Lower lobe of right lung (tissue), 2 donors: ENCODE measurements at regions not wholly inside any gene's neighbourhood (a gene's known extent, or its start where the extent isn't known, plus 50 kb on each side); places are given as distances from the start of the nearest gene placed in this dataset.

Experiments
- ATAC-seq, 2 donors: fragments of 200-7000 bp; cut with Tn5 transposase; one replicate each; pipeline ENCODE4 v1.9.1; 2020 to 2022; ENCODE audit warnings: mild to moderate bottlenecking in 2 of 2, moderate library complexity in 2 of 2
- DNase-seq: peaks from one replicate; pipeline ENCODE4 v3.0.0-alpha.2; 2020
- H3K27ac ChIP-seq: fragments of 200-600 bp; one replicate; pipeline ENCODE4 v1.8.0; 2022
- H3K27me3 ChIP-seq: fragments of 200-600 bp; one replicate; pipeline ENCODE4 v1.8.0; 2022; ENCODE audit warnings: low read depth
- H3K36me3 ChIP-seq: fragments of 200-600 bp; one replicate; pipeline ENCODE4 v1.8.0; 2022; ENCODE audit warnings: mild to moderate bottlenecking
- H3K4me1 ChIP-seq: fragments of 200-600 bp; one replicate; pipeline ENCODE4 v1.8.0; 2022
- H3K4me3 ChIP-seq: fragments of 200-600 bp; one replicate; pipeline ENCODE4 v1.8.0; 2022; ENCODE audit warnings: mild to moderate bottlenecking
- H3K9me3 ChIP-seq: fragments of 200-600 bp; one replicate; pipeline ENCODE4 v1.8.0; 2022
- intact Hi-C: fragments of 100-400 bp; cut with DNase I; formaldehyde crosslinking; loops from one replicate; pipeline ENCODE4 v1.11.0; 2022
- TF ChIP-seq, protein P1 (sequence below): fragments of 200-600 bp; IDR thresholded peaks from one replicate; pipeline ENCODE4 v1.8.0; 2022; ENCODE audit warnings: antibody characterized with exemption, mild to moderate bottlenecking
- donor health status: DM: no; HTN: yes; CAD: no; lungs with severe emphysema.

DNA sequence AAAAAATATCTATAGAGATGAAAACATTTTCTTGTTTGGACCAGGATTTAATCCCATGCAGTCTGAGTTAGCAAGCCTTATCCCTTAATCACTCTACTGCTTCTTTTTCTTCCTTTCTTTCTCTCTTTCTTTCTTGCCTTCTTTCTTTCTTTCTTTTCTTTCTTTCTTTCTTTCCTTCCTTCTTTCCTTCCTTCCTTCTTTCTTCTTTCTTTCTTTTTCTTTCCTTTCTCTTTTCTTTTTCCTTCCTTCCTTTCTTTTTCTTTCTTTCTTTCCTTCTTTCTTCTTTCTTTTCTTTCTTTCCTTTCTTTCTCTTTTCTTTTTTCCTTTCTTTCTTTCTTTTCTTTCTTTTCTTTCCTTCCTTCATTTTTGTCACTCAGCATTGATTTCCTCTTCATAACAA is 434.6 kb downstream of the FAT4 start:
- intact Hi-C loops, result loop anchor here (10.0 kb wide), 1 partner anchor 435 kb away; the partner anchor contains the start of gene FAT4
- Histone ChIP-seq H3K36me3 (no peaks in the 10 kb centered on the region), H3K4me1 (no peaks in the 10 kb centered on the region), H3K27me3 (no peaks in the 10 kb centered on the region), H3K9me3 (no peaks in the 10 kb centered on the region), H3K4me3 (no peak overlapping the region), H3K27ac (no peak overlapping the region)
- DNase-seq, result no peak
- TF ChIP-seq, protein P1, sequence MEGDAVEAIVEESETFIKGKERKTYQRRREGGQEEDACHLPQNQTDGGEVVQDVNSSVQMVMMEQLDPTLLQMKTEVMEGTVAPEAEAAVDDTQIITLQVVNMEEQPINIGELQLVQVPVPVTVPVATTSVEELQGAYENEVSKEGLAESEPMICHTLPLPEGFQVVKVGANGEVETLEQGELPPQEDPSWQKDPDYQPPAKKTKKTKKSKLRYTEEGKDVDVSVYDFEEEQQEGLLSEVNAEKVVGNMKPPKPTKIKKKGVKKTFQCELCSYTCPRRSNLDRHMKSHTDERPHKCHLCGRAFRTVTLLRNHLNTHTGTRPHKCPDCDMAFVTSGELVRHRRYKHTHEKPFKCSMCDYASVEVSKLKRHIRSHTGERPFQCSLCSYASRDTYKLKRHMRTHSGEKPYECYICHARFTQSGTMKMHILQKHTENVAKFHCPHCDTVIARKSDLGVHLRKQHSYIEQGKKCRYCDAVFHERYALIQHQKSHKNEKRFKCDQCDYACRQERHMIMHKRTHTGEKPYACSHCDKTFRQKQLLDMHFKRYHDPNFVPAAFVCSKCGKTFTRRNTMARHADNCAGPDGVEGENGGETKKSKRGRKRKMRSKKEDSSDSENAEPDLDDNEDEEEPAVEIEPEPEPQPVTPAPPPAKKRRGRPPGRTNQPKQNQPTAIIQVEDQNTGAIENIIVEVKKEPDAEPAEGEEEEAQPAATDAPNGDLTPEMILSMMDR, result no peak
- no peak for ATAC-seq

DNA sequence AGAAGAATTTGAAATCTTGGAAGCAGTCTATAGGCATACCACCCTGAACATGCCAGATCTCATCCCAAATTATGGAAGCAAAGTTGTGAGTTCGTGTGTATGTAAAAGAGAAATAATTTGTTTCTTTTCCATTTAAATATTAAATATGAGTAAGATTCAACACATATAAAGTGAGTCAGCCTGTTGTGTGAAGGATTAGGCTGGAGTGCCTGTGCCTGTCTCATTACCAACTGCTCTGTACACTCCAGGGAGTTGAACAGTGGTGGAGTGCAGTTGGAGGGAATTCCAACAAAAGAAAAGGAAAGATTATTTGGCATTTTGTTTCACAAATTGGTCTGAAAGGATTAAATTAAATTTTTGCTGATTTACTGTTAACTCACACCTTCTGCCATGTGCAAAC is 435.6 kb downstream of the FAT4 start:
- no peak overlapping the region for H3K4me3 ChIP-seq
- no peak overlapping the region for H3K27ac ChIP-seq
- H3K4me1 ChIP-seq, result no peaks in the 10 kb centered on the region
- H3K27me3 ChIP-seq, result no peaks in the 10 kb centered on the region
- no peaks in the 10 kb centered on the region for H3K36me3 ChIP-seq
- intact Hi-C loops, result no loop called here
- TF ChIP-seq, protein P1, result no peak
- ATAC-seq (no peak), DNase-seq (no peak)
- no peaks in the 10 kb centered on the region for H3K9me3 ChIP-seq

DNA sequence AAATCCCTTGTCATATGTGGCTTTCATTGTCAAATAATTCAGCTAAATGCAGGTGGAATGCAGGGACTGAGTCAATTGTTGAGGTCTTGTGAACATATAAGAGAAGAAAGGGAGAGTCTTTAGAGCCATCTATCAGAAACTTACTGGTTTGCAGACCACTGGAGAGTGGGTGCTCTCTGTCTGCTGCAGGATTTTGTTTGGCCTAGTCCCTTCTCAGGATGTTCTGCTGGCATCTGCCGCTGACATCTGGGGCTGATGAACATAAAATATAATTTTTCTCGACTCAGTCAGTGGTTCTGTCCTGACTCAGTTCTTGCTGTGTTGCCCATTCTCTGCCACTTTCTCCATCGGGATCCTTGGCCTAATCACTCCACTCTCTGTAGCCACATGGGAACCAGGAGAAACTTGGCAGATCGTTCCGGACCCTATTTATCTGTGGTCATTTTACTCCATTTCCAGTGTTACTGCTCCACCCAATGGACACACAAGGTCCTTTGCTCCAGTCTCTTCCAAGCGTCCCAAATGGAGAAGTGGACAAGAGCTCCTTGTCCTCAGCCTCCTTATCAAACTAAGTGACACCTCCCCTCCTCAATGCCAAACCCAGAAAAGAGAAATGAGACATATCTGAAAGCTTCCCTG is 436.2 kb downstream of the FAT4 start:
- Histone ChIP-seq H3K9me3 (no peaks in the 10 kb centered on the region), H3K27ac (no peak overlapping the region), H3K27me3 (no peaks in the 10 kb centered on the region), H3K4me1 (no peaks in the 10 kb centered on the region), H3K4me3 (no peak overlapping the region), H3K36me3 (no peaks in the 10 kb centered on the region)
- DNase-seq (no peak), ATAC-seq (peak in 1 of 2 donors; percentile 42)
- TF ChIP-seq, protein P1, result peak; percentile 41
- intact Hi-C loops, result no loop called here

DNA sequence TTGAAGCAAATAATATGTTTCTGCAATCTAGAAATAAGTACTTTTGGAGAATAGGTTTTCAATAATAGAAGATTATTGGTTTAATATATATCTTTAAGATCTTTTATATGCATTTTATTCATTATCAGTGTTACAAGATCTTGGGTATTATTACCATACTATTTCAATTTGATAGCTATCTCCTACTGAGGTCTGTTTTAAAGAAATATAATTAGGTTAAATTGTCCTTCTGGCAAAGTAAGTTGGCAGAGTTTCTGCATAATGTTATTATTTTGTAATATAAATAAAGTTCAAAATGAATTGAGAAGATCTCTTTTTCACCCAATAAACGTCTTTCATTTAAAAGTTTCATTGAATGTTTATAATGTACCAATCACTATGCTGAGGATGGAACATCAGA is 443.7 kb downstream of the FAT4 start:
- intact Hi-C loops, result no loop called here
- ATAC-seq (no peak), DNase-seq (no peak)
- H3K9me3 ChIP-seq, result no peaks in the 10 kb centered on the region
- no peak overlapping the region for H3K27ac ChIP-seq
- H3K4me3 ChIP-seq, result no peak overlapping the region
- no peaks in the 10 kb centered on the region for H3K27me3 ChIP-seq
- H3K36me3 ChIP-seq, result no peaks in the 10 kb centered on the region
- no peaks in the 10 kb centered on the region for H3K4me1 ChIP-seq
- TF ChIP-seq, protein P1, result no peak

DNA sequence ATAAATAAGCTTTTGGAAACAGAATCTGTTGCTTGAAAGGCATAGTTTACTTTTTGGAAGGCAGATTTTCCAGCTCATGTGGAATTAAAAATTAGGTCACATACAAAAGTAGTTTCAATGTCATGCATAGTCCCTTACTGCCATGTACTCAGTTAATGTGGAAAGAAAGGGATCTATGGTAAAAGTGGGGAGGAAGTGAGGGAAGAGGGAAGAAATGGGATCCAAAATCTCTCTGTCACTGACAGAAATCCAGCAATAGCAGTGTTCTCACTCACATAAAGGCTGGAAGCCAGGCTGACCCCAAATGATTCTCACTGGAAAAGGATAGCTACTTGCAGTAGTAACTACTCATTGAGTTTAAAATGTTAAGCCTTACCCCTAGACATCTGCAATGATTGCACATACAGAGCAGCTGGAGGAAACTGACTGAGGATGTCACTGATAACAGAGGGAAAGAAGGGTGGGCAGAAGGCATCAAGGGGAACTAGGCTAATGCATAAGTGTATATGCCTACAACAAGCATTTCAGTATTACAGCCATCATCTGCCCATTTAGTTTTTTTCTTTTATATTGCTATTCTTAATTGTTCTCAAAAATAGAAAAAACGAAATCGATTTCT is 445.6 kb downstream of the FAT4 start:
- Histone ChIP-seq H3K36me3 (no peaks in the 10 kb centered on the region), H3K27me3 (no peaks in the 10 kb centered on the region), H3K27ac (no peak overlapping the region), H3K4me3 (no peak overlapping the region), H3K4me1 (no peaks in the 10 kb centered on the region), H3K9me3 (no peaks in the 10 kb centered on the region)
- TF ChIP-seq, protein P1, result no peak
- intact Hi-C loops, result no loop called here
- ATAC-seq, result no peak
- DNase-seq, result no peak
